ENCODE measurements at regions not wholly inside any gene's neighbourhood (a gene's known extent, or its start where the extent isn't known, plus 50 kb on each side); places are given as distances from the start of the nearest gene placed in this dataset.

GRCh38 chr11:82406611-82407010 is 327.1 kb downstream of the FAM181B start:
- H3K4ac ChIP-seq (replicated peaks; ENCODE audit: insufficient read length, low read depth, low read length), result no peak overlapping the region
- H3K4me2 ChIP-seq (ENCODE audit: insufficient read depth in 1 of 2, low read depth in 2 of 2, low read length in 2 of 2), result no peak overlapping the region
- no peak overlapping the region for H3K56ac ChIP-seq (replicated peaks; ENCODE audit: insufficient read length, low read depth, low read length)
- H3K79me1 ChIP-seq (ENCODE audit: low read depth, low read length), result no peaks in the 10 kb centered on the region
- no peak overlapping the region for H2BK12ac ChIP-seq (ENCODE audit: low read depth, low read length)
- H3K27me3 ChIP-seq (replicated peaks in 1 of 4; ENCODE audit: control insufficient read depth in 3 of 4, extremely low read depth in 1 of 4, insufficient read depth in 3 of 4, low read length in 3 of 4), result no peaks in the 10 kb centered on the region
- POLR2A ChIA-PET (ENCODE audit: partially characterized antibody), result no interaction called here
- no peak overlapping the region for H4K5ac ChIP-seq (ENCODE audit: insufficient read length, low read depth, low read length)
- CTCF ChIA-PET (ENCODE audit: partially characterized antibody), result interaction anchor here (1.9 kb wide), 1 partner anchor 9 kb away, joined by 4 read pairs; no protein-coding TSS in a partner anchor
- H2BK120ac ChIP-seq (replicated peaks; ENCODE audit: low read depth, low read length), result no peak overlapping the region
- FAIRE-seq, result no peak
- no peaks in the 10 kb centered on the region for H3K23me2 ChIP-seq (ENCODE audit: low read depth, low read length)
- H3K36me3 ChIP-seq (ENCODE audit: control insufficient read depth in 2 of 4, insufficient read depth in 4 of 4, low read length in 3 of 4), result no peaks in the 10 kb centered on the region
- H2AFZ ChIP-seq (ENCODE audit: low read length), result no peak overlapping the region
- no peak overlapping the region for H2AK5ac ChIP-seq (ENCODE audit: low read depth, low read length)
- no peak overlapping the region for H4K91ac ChIP-seq (replicated peaks; ENCODE audit: insufficient read length, low read length)
- H3K14ac ChIP-seq (ENCODE audit: insufficient read length), result no peak overlapping the region
- no peak overlapping the region for H3K4me3 ChIP-seq (ENCODE audit: extremely low read depth in 1 of 4, insufficient read depth in 2 of 4, low read depth in 3 of 4, low read length in 4 of 4)
- no peak overlapping the region for H2BK5ac ChIP-seq (ENCODE audit: low read depth, low read length)
- no peak overlapping the region for H3K18ac ChIP-seq (ENCODE audit: extremely low read depth, low read length)
- no peak for TF ChIP-seq CHD2 (IDR thresholded peaks at IDR 0.05; ENCODE audit: low read length)
- no peak for TF ChIP-seq KDM1A (IDR thresholded peaks at IDR 0.05; ENCODE audit: borderline replicate concordance, low read length)
- no peak for TF ChIP-seq JUN (IDR thresholded peaks at IDR 0.05; ENCODE audit: low read depth, low read length)
- TF ChIP-seq SAP30 (IDR thresholded peaks at IDR 0.05; ENCODE audit: insufficient read depth, insufficient replicate concordance, low read length), result no peak
- no peak for TF ChIP-seq PHF8 (conservative IDR thresholded peaks at IDR 0.05; ENCODE audit: low read depth, low read length)
- no peak for TF ChIP-seq JUND (IDR thresholded peaks at IDR 0.05; ENCODE audit: low read length)
- no peaks in the 10 kb centered on the region for H3K4me1 ChIP-seq (replicated peaks in 1 of 4; ENCODE audit: control insufficient read depth in 3 of 4, insufficient read depth in 4 of 4, low read length in 3 of 4)
- H4K20me1 ChIP-seq (replicated peaks in 1 of 2; ENCODE audit: control insufficient read depth in 1 of 2, insufficient read depth in 2 of 2, low read length in 2 of 2), result no peaks in the 10 kb centered on the region
- H3K27ac ChIP-seq (ENCODE audit: low read depth, low read length), result no peak overlapping the region
- no peak overlapping the region for H4K8ac ChIP-seq (ENCODE audit: extremely low read depth, insufficient read depth, low read length)
- DNase-seq (ENCODE audit: low read depth in 1 of 2, low spot score in 2 of 2), result no peak
- no peak overlapping the region for H3K9ac ChIP-seq (replicated peaks in 1 of 4; ENCODE audit: extremely low read depth in 1 of 4, low read depth in 3 of 4, low read length in 3 of 4)
- no peaks in the 10 kb centered on the region for H3K79me2 ChIP-seq (ENCODE audit: control insufficient read depth in 1 of 2, insufficient read depth in 2 of 2, low read length in 2 of 2)
- no peak overlapping the region for H2BK20ac ChIP-seq (ENCODE audit: low read length)
- no peak overlapping the region for H3K23ac ChIP-seq (ENCODE audit: insufficient read length)
- H3K9me3 ChIP-seq (ENCODE audit: insufficient read depth in 2 of 2, low read depth in 1 of 2, low read length in 1 of 2), result peaks cover 0 to 7% of the 10 kb centered on the region in 2 experiments; a peak in 1 of 4 replicates
- H2BK15ac ChIP-seq (ENCODE audit: low read length), result no peak overlapping the region

All from H1 (cell line).